HG03378 (cell line): ENCODE measurements at regions not wholly inside any gene's neighbourhood (a gene's known extent, or its start where the extent isn't known, plus 50 kb on each side); places are given as distances from the start of the nearest gene placed in this dataset.
"Not testable (repeated sequence)": the region's sequence is repeated elsewhere in the genome, so short reads cannot be mapped to it uniquely, and the experiment has no call there.

ENCODE experiments used
- ATAC-seq: cut with Tn5 transposase; IDR thresholded peaks from one replicate; pipeline ENCODE4 v1.9.1; 2021; ENCODE audit warnings: mild to moderate bottlenecking, moderate library complexity; ENCODE audit not compliant: unreplicated experiment

GRCh38 chr5:33203931-33204330 is 236.8 kb upstream of the TARS1 start:
- no peak for ATAC-seq

GRCh38 chr5:33205079-33205478 is 235.7 kb upstream of the TARS1 start:
- ATAC-seq = no peak

GRCh38 chr5:33205727-33206410 is 234.9 kb upstream of the TARS1 start:
- ATAC-seq = no peak

GRCh38 chr5:33206962-33207506 is 233.7 kb upstream of the TARS1 start:
- ATAC-seq = no peak

GRCh38 chr5:33209252-33209651 is 231.5 kb upstream of the TARS1 start:
- no peak for ATAC-seq

GRCh38 chr5:33210221-33210620 is 230.5 kb upstream of the TARS1 start:
- ATAC-seq = not testable (repeated sequence)

GRCh38 chr5:33210978-33211377 is 229.8 kb upstream of the TARS1 start:
- ATAC-seq = no peak

- ATAC-seq = no peak
Measured at GRCh38 chr5:33212439-33212838, 228.3 kb upstream of the TARS1 start.

- ATAC-seq = no peak
Measured at GRCh38 chr5:33212900-33213299, 227.9 kb upstream of the TARS1 start.

GRCh38 chr5:33223563-33224284 is 217.0 kb upstream of the TARS1 start:
- ATAC-seq = no peak

GRCh38 chr5:33224285-33224961 is 216.3 kb upstream of the TARS1 start:
- no peak for ATAC-seq

GRCh38 chr5:33227247-33227646 is 213.5 kb upstream of the TARS1 start:
- no peak for ATAC-seq

GRCh38 chr5:33227746-33228145 is 213.0 kb upstream of the TARS1 start:
- ATAC-seq = no peak

GRCh38 chr5:33228149-33228548 is 212.6 kb upstream of the TARS1 start:
- no peak for ATAC-seq

- ATAC-seq = no peak
Measured at GRCh38 chr5:33229216-33229615, 211.5 kb upstream of the TARS1 start.

- no peak for ATAC-seq
Measured at GRCh38 chr5:33230467-33231078, 210.2 kb upstream of the TARS1 start.

GRCh38 chr5:33231214-33231710 is 209.5 kb upstream of the TARS1 start:
- no peak for ATAC-seq

GRCh38 chr5:33231935-33232334 is 208.8 kb upstream of the TARS1 start:
- ATAC-seq = no peak

GRCh38 chr5:33232731-33233505 is 207.8 kb upstream of the TARS1 start:
- no peak for ATAC-seq

GRCh38 chr5:33235304-33235703 is 205.5 kb upstream of the TARS1 start:
- ATAC-seq = no peak
